GM06990 (cell line): ENCODE measurements at regions not wholly inside any gene's neighbourhood (a gene's known extent, or its start where the extent isn't known, plus 50 kb on each side); places are given as distances from the start of the nearest gene placed in this dataset.

Source experiments
- DNase-seq: peaks from one replicate; pipeline ENCODE4 v3.0.0-alpha.2; 2011; ENCODE audit not compliant: insufficient read length; ENCODE audit errors: extremely low read depth
- H3K27me3 ChIP-seq: replicated peaks from 2 replicates; pipeline ENCODE4 v1.6.0; 2011; ENCODE audit warnings: low read length; ENCODE audit not compliant: control insufficient read depth, insufficient read depth
- H3K36me3 ChIP-seq: 2 replicates; pipeline ENCODE4 v1.5.1; 2011; ENCODE audit warnings: low read length; ENCODE audit not compliant: control insufficient read depth, insufficient read depth
- H3K4me3 ChIP-seq: replicated peaks from 2 replicates; pipeline ENCODE4 v1.5.1; 2011; ENCODE audit warnings: low read depth, mild to moderate bottlenecking, control low read depth, low read length
- TF ChIP-seq, protein P1 (sequence below): IDR thresholded peaks from 2 replicates; pipeline ENCODE4 v1.5.1; 2011; ENCODE audit warnings: low read length, control low read depth, mild to moderate bottlenecking, inconsistent platforms; ENCODE audit not compliant: insufficient read depth, poor library complexity, severe bottlenecking

DNA sequence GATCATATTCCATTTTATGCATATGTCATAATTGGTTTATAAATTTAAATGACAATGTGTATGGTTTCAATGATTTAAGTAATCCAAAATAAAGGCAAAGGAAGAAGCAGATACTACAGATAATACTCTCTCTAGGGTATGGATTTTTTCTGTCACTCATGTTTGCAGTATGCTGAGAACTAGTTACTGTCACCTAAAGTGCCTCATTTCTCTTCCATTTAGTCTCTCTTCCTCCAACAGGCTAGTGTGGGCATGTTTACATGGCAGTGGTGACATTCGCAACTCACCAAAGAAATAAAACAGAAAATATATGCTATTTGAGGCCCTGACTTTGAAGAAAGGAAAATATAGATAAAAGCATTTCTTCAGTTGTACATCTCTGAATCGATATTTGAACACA lies 1460.4 kb upstream of the ZEB2 start:
- TF ChIP-seq, protein P1, sequence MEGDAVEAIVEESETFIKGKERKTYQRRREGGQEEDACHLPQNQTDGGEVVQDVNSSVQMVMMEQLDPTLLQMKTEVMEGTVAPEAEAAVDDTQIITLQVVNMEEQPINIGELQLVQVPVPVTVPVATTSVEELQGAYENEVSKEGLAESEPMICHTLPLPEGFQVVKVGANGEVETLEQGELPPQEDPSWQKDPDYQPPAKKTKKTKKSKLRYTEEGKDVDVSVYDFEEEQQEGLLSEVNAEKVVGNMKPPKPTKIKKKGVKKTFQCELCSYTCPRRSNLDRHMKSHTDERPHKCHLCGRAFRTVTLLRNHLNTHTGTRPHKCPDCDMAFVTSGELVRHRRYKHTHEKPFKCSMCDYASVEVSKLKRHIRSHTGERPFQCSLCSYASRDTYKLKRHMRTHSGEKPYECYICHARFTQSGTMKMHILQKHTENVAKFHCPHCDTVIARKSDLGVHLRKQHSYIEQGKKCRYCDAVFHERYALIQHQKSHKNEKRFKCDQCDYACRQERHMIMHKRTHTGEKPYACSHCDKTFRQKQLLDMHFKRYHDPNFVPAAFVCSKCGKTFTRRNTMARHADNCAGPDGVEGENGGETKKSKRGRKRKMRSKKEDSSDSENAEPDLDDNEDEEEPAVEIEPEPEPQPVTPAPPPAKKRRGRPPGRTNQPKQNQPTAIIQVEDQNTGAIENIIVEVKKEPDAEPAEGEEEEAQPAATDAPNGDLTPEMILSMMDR: no peak
- Histone ChIP-seq H3K4me3 (no peak overlapping the region), H3K27me3 (no peaks in the 10 kb centered on the region), H3K36me3 (no peaks in the 10 kb centered on the region)
- DNase-seq: no peak

DNA sequence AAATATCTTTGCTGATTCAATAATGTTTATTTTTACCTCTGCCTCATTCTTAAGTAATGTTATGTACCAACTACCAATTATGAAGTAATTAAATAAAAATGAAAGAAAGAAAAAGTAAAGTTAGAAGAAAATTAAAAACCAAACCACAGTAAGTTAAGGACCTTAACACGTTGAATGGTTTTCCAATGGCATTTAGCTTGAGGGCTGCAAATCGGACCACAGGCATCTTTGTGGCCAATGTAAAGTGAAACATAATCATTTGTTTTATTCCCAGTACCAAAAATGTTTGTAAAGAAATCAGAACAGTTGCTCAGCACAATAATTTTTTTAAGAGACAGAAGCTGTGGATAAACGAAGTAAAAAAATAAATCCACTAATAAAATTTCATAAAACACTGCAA lies 1455.5 kb upstream of the ZEB2 start:
- no peak for DNase-seq
- TF ChIP-seq, protein P1: no peak
- H3K36me3 ChIP-seq: no peaks in the 10 kb centered on the region
- H3K4me3 ChIP-seq: no peak overlapping the region
- H3K27me3 ChIP-seq: no peaks in the 10 kb centered on the region

DNA sequence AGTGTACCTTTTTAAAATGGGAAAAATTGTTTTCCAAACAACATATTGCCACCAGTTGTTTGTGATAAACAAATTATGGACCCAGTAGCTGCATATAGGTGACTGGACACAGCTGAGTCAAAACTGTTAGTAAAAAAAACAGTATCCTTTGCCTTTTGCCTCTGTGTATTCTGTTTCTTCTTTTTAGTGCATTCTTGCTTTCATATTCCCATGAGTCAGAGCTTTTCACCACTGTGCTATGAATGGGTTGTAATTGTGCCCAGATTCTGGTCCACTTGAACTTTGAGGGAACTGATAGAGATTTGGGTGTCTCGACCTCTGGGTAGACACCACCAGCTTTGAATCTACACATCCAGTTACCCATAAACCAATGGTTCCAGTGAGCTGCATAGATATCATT lies 1441.9 kb upstream of the ZEB2 start:
- H3K4me3 ChIP-seq: no peak overlapping the region
- no peak for DNase-seq
- TF ChIP-seq, protein P1: no peak
- no peaks in the 10 kb centered on the region for H3K36me3 ChIP-seq
- H3K27me3 ChIP-seq: no peaks in the 10 kb centered on the region

DNA sequence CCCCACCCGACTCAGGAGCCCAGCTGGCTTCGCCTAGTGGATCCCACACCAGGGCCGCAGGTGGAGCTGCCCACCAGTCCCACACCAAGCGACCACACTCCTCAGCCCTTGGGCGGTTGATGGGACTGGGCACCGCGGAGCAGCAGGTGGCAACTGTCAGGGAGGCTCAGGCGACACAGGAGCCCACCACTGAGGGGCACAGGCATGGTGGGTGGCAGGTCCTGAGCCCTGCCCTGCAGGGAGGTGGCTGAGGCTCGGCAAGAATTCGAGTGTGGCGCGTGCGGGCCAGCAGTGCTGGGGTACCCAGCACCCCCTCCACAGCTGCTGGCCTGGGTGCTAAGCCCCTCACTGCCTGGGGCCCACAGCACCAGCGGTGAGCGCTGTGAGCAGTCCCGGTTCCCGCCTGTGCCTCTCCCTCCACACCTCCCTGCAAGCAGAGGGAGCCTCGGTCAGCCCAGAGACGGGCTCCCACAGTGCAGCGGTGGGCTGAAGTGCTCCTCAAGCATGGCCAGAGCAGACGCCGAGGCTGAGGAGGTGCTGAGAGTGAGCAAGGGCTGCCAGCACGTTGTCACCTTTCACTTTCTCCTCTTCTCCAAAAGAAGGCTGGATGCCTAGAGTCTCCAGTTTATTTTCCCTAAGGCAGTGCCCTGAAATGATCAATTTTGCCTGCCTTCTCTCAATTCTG lies 1440.7 kb upstream of the ZEB2 start:
- Histone ChIP-seq H3K27me3 (no peaks in the 10 kb centered on the region), H3K4me3 (no peak overlapping the region), H3K36me3 (no peaks in the 10 kb centered on the region)
- TF ChIP-seq, protein P1: no peak
- no peak for DNase-seq

DNA sequence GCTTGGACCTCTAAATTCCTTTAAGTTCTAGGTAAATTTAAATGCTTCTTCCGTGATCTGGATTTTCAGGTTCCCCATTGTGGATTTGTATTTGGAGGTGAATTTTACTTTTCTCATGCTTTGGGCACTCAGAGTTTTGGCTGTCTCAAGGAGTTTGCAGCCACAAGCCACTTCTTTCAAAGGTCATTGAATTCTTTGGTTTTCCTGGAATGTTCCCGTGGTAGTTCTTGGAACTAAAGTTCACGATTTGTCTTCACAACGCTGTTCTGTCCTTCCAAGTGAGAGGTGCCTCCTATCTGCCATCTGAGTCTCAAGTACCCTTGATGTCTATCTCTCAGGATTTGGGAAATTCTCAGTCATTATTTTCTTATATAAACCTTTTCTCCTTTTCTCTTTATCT lies 1438.7 kb upstream of the ZEB2 start:
- Histone ChIP-seq H3K36me3 (no peaks in the 10 kb centered on the region), H3K4me3 (no peak overlapping the region), H3K27me3 (no peaks in the 10 kb centered on the region)
- no peak for DNase-seq
- TF ChIP-seq, protein P1: no peak

DNA sequence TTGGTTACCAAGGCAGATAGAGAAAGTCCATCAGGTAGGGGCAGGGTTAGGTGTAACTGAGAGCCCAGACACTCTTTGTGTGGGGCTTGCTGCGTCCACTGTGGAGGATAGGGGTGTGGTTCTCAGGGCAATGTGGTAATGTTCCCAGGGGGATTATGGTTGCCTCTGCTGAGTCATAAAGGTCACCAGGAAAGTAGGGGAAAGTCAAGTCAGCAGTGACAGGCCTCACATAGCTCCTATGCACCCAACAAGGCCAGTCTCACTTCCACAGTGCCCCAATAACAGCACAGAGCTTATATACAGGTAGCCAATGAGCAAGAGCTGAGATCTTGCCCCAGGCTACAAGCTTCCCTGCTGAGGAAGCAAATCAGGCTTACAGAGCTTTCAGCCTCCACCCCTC lies 1438.0 kb upstream of the ZEB2 start:
- DNase-seq: no peak
- Histone ChIP-seq H3K4me3 (no peak overlapping the region), H3K27me3 (no peaks in the 10 kb centered on the region), H3K36me3 (no peaks in the 10 kb centered on the region)
- TF ChIP-seq, protein P1: no peak
